WI38 (cell line): ENCODE measurements at regions not wholly inside any gene's neighbourhood (a gene's known extent, or its start where the extent isn't known, plus 50 kb on each side); places are given as distances from the start of the nearest gene placed in this dataset.

Experiments used
- H3K4me3 ChIP-seq: 2 replicates; pipeline ENCODE4 v1.5.1; 2011; ENCODE audit warnings: low read depth, mild to moderate bottlenecking, control low read depth, low read length
- TF ChIP-seq, protein P1 (sequence below): IDR thresholded peaks from 2 replicates; pipeline ENCODE4 v1.5.1; 2012; ENCODE audit warnings: low read depth, mild to moderate bottlenecking, control low read depth, low read length

DNA sequence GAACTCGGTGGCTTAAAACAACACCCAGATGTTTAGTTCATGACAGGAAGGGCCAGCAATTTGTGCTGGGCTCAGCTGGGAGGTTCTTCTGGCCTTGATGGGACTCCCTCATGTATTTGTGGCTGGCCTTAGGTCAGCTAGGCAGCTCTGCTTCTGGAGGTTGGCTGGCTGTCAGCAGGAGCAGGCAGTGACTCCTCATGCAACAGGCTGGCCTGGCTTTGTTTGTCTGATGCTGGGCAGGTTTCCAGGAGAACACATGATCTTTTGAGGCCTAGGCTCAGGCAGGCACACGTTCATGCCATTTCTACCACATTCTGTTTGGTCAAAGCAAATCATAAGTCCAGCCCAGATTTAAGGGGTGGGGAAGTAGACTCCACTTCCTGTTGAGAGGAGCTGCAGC lies 571.2 kb downstream of the TBC1D22A start:
- no peak overlapping the region for H3K4me3 ChIP-seq
- TF ChIP-seq, protein P1, sequence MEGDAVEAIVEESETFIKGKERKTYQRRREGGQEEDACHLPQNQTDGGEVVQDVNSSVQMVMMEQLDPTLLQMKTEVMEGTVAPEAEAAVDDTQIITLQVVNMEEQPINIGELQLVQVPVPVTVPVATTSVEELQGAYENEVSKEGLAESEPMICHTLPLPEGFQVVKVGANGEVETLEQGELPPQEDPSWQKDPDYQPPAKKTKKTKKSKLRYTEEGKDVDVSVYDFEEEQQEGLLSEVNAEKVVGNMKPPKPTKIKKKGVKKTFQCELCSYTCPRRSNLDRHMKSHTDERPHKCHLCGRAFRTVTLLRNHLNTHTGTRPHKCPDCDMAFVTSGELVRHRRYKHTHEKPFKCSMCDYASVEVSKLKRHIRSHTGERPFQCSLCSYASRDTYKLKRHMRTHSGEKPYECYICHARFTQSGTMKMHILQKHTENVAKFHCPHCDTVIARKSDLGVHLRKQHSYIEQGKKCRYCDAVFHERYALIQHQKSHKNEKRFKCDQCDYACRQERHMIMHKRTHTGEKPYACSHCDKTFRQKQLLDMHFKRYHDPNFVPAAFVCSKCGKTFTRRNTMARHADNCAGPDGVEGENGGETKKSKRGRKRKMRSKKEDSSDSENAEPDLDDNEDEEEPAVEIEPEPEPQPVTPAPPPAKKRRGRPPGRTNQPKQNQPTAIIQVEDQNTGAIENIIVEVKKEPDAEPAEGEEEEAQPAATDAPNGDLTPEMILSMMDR: no peak

DNA sequence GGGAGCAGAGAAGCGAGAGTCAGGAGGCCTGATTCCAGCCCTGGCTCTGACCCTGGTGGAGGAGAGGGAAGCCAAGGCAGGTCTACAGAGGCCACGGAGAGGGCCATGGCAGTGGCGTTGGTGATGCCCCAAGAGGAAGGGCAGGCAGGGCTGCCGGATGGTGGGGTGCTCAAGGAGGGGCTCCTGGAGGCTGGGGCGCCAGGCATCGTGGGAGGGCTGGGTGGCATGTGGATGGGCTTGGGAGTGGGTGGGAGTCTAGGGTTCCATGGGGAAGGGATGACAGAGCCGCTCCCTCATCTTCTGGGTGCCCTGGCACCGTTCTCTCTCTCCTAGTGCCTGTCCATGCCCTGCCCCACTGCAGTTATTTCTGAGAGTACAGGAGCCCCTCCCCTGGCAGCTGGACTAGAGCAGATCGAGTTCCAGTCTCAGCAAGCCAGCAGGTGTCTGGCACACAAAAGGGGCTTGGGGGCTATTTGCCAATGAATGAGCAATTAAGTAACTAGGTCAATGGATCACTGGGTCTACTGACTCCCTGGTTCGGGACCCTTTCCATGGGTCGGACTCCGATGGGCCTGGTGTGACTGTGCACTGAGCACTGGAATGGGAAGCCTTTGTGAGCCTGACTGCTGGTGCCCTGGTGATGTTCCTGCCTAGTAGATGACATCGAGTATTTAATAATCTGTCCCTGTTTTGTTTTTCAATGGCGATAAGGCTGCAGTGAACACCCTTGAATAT lies 570.0 kb downstream of the TBC1D22A start:
- TF ChIP-seq, protein P1: no peak
- no peak overlapping the region for H3K4me3 ChIP-seq

DNA sequence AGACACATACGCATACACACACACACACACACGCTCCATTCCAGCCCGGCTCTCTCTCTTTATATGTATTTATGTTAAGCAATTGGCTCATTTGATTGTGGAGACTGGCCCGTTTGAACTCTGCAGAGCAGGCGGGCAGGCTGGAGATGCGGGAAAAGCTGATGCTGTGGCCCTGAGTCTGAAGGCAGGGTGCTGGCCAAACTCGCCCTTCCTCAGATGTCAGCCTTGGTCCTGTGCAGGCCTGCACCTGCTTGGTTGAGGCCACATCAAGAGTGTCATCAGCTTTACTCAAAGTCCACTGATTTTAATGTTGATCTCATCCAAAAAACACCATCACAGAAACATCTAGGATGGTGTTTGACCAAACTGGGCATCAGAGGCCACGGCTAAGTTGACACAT lies 569.3 kb downstream of the TBC1D22A start:
- TF ChIP-seq, protein P1: no peak
- H3K4me3 ChIP-seq: no peak overlapping the region

DNA sequence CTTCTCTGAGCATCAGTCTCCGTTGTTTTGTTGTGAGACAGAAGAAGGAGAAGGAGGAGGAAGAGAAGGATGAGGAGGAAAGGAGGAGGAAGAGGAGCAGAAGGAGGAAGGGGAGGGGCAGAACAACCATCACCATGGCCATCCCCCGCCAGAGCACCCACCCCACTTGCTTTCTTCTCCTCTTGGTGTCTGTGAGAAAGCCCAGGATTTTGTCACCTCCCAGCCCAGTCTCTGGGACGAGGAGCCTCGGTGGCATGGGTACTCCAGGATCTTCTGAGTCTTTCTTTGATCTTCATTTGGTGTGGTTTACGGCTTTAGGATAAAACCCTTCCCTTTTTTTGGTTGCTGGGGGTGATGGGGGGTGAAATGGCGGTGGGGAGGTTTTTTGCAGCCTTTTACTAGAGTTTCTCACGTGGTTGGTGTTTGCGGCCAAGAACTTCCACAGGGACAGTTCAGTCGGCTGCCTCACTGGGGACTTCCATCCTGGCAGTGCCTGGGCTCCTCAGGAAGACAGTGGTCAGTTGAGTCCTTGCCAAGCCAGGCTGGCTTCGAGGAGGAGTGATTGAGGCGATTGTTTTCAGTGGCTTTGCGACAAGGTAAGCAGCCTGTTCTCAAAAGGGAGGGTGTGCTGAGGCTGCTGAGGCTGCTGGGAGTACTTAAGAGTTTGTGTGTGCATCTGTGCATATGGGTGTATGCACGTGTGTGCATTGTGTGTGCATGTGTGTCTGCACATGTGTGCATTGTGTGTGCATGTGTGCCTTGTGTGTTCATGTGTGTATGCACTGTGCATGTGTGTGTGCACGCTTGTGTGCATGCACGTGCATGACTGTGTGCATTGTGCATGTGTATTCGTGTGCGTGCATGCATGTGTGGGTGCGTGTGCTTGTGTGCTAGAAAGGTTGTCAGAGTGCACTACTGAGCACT lies 567.5 kb downstream of the TBC1D22A start:
- no peak overlapping the region for H3K4me3 ChIP-seq
- TF ChIP-seq, protein P1: no peak

DNA sequence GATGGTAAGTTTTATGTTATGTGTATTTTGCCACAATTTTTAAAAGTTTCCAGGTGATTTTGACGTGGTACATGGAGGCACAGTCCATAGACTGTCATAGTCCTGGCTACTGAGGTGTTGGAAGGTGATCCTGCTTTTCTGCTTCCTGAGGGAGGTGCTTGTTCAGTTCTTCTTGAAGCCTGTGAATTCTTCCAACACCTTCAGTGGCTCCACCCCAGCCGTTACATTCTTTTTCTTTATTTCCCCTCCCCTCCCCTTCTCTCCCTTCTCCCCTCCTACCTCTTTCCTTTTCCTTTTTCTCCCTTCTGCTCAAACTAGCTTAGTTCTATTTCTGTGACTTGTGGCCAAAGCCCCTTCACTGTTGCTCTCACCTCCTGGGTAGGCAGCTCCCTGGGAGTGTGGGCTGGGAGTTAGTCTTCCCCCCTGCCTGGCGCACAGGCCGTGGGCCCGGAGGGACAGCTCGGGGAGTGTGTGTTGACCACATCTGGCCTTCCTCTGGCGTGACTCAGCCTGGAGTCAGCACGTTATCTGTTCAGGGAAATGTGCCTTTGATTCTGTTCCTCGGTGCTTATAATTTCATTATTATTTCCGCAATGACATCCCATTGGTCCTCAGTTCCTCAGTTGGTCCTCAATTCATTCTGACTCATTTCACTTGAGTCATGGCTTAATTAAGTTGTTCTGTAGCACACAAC lies 566.2 kb downstream of the TBC1D22A start:
- TF ChIP-seq, protein P1: no peak
- H3K4me3 ChIP-seq: no peak overlapping the region

DNA sequence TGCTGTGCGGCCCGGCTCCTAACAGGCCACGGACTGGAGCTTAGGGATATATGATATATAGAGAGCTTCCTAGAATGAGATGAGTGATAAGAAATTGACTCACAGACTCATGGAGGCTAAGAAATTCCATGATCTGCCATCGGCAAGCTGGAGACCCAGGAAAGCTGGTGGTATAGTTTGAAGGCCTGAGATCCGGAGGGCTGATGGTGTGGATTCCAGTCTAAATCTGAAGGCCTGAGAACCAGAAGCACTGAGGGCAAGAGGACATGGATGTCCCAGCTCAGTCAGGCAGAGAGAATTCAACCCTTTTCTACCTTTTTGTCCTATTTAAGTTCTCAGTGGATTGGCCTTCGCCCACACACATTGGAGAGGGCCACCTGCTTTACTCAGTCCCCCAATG lies 564.8 kb downstream of the TBC1D22A start:
- no peak overlapping the region for H3K4me3 ChIP-seq
- TF ChIP-seq, protein P1: no peak
